Lung (tissue), 11 donors: ENCODE measurements at regions not wholly inside any gene's neighbourhood (a gene's known extent, or its start where the extent isn't known, plus 50 kb on each side); places are given as distances from the start of the nearest gene placed in this dataset.
A peak's percentile ranks its signal among the peaks of the same experiment; 100 is the strongest.

Experiments used
- ATAC-seq: fragments of 200-7000 bp; cut with Tn5 transposase; one replicate; pipeline ENCODE4 v1.9.1; 2020; ENCODE audit warnings: moderate number of reproducible peaks; ENCODE audit not compliant: insufficient read depth, low FRiP score
- DNase-seq, 3 donors: peaks; one replicate each; pipeline ENCODE4 v3.0.0-alpha.2; 2013 to 2017
- H3K27ac ChIP-seq, 2 donors: one replicate each; pipeline ENCODE4 v1.5.1; 2013; ENCODE audit warnings: mild to moderate bottlenecking in 2 of 2, moderate library complexity in 2 of 2, control low read depth in 1 of 2, inconsistent platforms in 1 of 2, low read depth in 1 of 2, low read length in 1 of 2
- H3K27me3 ChIP-seq, 3 donors: one replicate each; pipeline ENCODE4 v1.5.1; 2013; ENCODE audit warnings: low read length in 2 of 3; ENCODE audit not compliant: control insufficient read depth in 3 of 3, insufficient read depth in 3 of 3
- H3K36me3 ChIP-seq, 4 donors: one replicate each; pipeline ENCODE4 v1.5.1; 2013; ENCODE audit warnings: low read length in 4 of 4, mild to moderate bottlenecking in 1 of 4, moderate library complexity in 1 of 4; ENCODE audit not compliant: control insufficient read depth in 4 of 4, insufficient read depth in 4 of 4
- H3K4me1 ChIP-seq, 5 donors: one replicate each; pipeline ENCODE4 v1.5.1; 2013; ENCODE audit warnings: low read length in 5 of 5, mild to moderate bottlenecking in 2 of 5, moderate library complexity in 1 of 5; ENCODE audit not compliant: control insufficient read depth in 5 of 5, insufficient read depth in 5 of 5
- H3K4me3 ChIP-seq: one replicate; pipeline ENCODE4 v1.5.1; 2013; ENCODE audit warnings: mild to moderate bottlenecking, control low read depth, moderate library complexity
- H3K9ac ChIP-seq, 2 donors: one replicate each; pipeline ENCODE4 v1.5.1; 2013; ENCODE audit warnings: low read length in 2 of 2, control low read depth in 1 of 2; ENCODE audit not compliant: insufficient read depth in 1 of 2
- H3K9me3 ChIP-seq, 4 donors: one replicate each; pipeline ENCODE4 v1.5.1; 2013; ENCODE audit warnings: low read length in 3 of 4, mild to moderate bottlenecking in 1 of 4, moderate library complexity in 1 of 4; ENCODE audit not compliant: control insufficient read depth in 4 of 4, insufficient read depth in 3 of 4
- WGBS, 2 donors: extraction: QIAGEN DNeasy Blood & Tissue Kit; methylation state at CpG; one replicate each; pipeline ENCODE4 v1.1.7; 2013; 5-methylcytosine and 5-hydroxymethylcytosine counted together
- TF ChIP-seq, protein P1 (sequence below): IDR thresholded peaks from 2 replicates; pipeline ENCODE4 v1.5.1; 2012; ENCODE audit warnings: mild to moderate bottlenecking; ENCODE audit errors: control extremely low read depth, extremely low read depth
- donor health status: control.
- donor health status: control.
- donor health status: Bipolar disorder and iron deficiency.
- donor health status: healthy.
- donor health status: DM: yes; HTN: yes; CAD: no.

GRCh38 chr10:22111705-22112104 lies 106.1 kb downstream of the EBLN1 start:
- no peaks in the 10 kb centered on the region for H3K36me3 ChIP-seq
- no peak overlapping the region for H3K4me3 ChIP-seq
- WGBS, 2 donors: 80 to 94% methylated on average over 3 of the region's 3 CpGs
- no peak for DNase-seq
- no peak overlapping the region for H3K9ac ChIP-seq
- no peaks in the 10 kb centered on the region for H3K9me3 ChIP-seq
- no peaks in the 10 kb centered on the region for H3K27me3 ChIP-seq
- no peak overlapping the region for H3K27ac ChIP-seq
- ATAC-seq: no peak
- TF ChIP-seq, protein P1, sequence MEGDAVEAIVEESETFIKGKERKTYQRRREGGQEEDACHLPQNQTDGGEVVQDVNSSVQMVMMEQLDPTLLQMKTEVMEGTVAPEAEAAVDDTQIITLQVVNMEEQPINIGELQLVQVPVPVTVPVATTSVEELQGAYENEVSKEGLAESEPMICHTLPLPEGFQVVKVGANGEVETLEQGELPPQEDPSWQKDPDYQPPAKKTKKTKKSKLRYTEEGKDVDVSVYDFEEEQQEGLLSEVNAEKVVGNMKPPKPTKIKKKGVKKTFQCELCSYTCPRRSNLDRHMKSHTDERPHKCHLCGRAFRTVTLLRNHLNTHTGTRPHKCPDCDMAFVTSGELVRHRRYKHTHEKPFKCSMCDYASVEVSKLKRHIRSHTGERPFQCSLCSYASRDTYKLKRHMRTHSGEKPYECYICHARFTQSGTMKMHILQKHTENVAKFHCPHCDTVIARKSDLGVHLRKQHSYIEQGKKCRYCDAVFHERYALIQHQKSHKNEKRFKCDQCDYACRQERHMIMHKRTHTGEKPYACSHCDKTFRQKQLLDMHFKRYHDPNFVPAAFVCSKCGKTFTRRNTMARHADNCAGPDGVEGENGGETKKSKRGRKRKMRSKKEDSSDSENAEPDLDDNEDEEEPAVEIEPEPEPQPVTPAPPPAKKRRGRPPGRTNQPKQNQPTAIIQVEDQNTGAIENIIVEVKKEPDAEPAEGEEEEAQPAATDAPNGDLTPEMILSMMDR: no peak
- peaks cover 0 to 23% (median 0%) of the 10 kb centered on the region in 5 donors for H3K4me1 ChIP-seq

DNA sequence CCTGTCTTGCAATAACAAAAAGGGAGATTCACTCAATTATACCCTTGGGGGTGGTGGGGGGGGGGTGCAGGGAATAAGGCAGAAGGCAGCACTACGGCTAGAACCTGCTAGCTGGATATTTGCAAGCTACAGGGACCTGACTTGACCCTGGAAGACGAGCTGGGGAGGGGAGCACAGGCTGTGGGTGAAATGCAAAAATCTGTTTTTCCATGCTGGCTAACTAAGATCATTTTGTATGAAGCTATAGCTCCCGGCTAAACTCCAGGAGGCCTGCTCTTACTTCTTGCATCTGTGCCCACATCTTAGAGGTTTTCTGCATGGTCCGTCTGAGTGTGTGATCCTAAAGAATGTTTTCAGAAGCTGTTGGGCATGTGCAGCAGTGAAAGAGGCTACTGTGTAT lies 106.6 kb downstream of the EBLN1 start:
- WGBS, 2 donors: 49 to 79% methylated on average over 4 of the region's 4 CpGs
- TF ChIP-seq, protein P1: no peak
- no peaks in the 10 kb centered on the region for H3K27me3 ChIP-seq
- H3K36me3 ChIP-seq: no peaks in the 10 kb centered on the region
- no peak overlapping the region for H3K4me3 ChIP-seq
- no peak for ATAC-seq
- peaks cover 0 to 23% (median 0%) of the 10 kb centered on the region in 5 donors for H3K4me1 ChIP-seq
- peak in 2 of 3 donors; percentile 53 to 64 for DNase-seq
- H3K9ac ChIP-seq: no peak overlapping the region
- H3K9me3 ChIP-seq: no peaks in the 10 kb centered on the region
- H3K27ac ChIP-seq: no peak overlapping the region

- H3K9me3 ChIP-seq: no peaks in the 10 kb centered on the region
- no peak overlapping the region for H3K9ac ChIP-seq
- H3K27ac ChIP-seq: no peak overlapping the region
- 40 to 67% methylated on average over 3 of the region's 3 CpGs for WGBS, 2 donors
- H3K4me3 ChIP-seq: no peak overlapping the region
- H3K4me1 ChIP-seq: peaks cover 0 to 23% (median 0%) of the 10 kb centered on the region in 5 donors
- TF ChIP-seq, protein P1: no peak
- H3K27me3 ChIP-seq: no peaks in the 10 kb centered on the region
- DNase-seq (peak; percentile 25 to 89 (median 78)), ATAC-seq (no peak)
- H3K36me3 ChIP-seq: no peaks in the 10 kb centered on the region
Measured at GRCh38 chr10:22110761-22111160, 107.1 kb downstream of the EBLN1 start.

- Histone ChIP-seq H3K36me3 (no peaks in the 10 kb centered on the region), H3K4me1 (peaks cover 0 to 4% (median 0%) of the 10 kb centered on the region in 5 donors), H3K27ac (no peak overlapping the region), H3K4me3 (no peak overlapping the region), H3K9me3 (peaks cover 0 to 2% (median 0%) of the 10 kb centered on the region in 4 donors), H3K9ac (no peak overlapping the region), H3K27me3 (no peaks in the 10 kb centered on the region)
- 85 to 95% methylated on average over 4 of the region's 4 CpGs for WGBS, 2 donors
- DNase-seq: no peak
- ATAC-seq: no peak
- TF ChIP-seq, protein P1: no peak
Measured at GRCh38 chr10:22105270-22105669, 101.7 kb upstream of the DNAJC1 start.
